NCI-H526 (cell line): ENCODE measurements at regions not wholly inside any gene's neighbourhood (a gene's known extent, or its start where the extent isn't known, plus 50 kb on each side); places are given as distances from the start of the nearest gene placed in this dataset.
"Not testable (repeated sequence)": the region's sequence is repeated elsewhere in the genome, so short reads cannot be mapped to it uniquely, and the experiment has no call there.

Source experiments
- DNase-seq, 2 experiments: peaks; one replicate each; lab custom pipeline; 2025; lab: John Stamatoyannopoulos, UW

- DNase-seq: no peak
These were observed 357.1 kb upstream of the ZNF32 start for GRCh38 chr10:44005788-44006099.

DNA sequence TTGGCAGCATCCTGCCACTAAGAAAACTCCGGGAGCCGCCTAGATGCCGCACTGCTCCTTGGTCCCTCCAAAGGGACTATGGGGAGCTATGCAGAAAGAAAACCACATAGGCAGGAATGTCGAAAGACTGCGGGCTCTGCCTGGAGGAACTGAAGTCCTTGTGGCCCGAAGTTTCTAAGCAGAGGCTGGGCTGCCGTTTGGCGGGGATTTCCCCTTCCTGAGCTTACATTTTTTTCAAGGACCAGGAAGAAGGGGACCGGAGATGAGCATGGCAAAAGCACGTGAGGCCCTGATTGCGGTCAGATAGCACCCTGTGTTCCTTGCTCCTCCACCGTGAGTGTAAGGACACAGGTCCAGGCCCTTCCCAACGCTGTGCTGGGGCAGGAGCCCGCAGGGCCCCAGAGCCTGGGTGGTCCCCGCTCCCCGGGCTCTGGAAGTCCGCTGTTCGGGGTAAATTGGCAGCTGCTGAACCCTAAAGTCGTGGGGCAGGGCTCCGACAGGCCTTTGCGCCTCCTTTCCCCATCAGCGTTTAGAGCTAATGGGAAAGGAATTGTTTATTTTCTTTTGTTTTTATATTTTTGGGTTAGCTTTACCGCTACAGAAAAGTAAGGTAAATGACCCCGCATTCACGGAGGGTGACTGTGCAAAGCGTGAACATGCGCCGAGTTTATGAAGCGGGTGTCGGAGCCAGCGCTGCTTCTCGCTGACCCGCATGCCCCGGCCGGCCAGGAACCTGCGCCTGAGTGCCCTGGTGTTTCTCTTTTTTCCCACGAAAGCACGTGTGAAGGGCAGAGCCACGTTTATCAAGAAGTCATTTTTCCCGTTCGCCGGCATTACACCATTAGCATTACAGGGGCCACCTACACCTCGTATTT is 356.5 kb upstream of the ZNF32 start:
- DNase-seq: no peak

- DNase-seq: no peak
These were observed 349.5 kb upstream of the ZNF32 start for GRCh38 chr10:43998021-43998809.

GRCh38 chr10:43997330-43997729 is 348.6 kb upstream of the ZNF32 start:
- DNase-seq: no peak

DNA sequence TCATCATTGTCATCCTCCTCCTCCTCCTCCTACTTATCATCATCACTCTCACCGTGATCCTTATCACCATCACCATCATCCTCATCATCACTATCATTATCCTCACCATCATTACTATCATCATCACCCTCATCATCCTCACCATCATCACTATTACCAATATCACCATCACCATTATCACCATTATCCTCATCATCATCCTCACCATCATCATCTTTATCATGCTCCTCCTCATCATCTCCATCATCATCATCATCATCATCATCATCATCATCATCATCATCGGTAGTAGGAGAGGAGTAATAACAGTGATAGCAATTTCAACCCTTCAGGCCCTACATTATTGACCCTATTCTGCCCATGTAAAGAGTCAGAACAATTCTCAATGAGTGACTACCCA is 345.9 kb upstream of the ZNF32 start:
- DNase-seq: no peak

- not testable (repeated sequence) for DNase-seq
These were observed 344.1 kb upstream of the ZNF32 start for GRCh38 chr10:43992816-43993215.

DNA sequence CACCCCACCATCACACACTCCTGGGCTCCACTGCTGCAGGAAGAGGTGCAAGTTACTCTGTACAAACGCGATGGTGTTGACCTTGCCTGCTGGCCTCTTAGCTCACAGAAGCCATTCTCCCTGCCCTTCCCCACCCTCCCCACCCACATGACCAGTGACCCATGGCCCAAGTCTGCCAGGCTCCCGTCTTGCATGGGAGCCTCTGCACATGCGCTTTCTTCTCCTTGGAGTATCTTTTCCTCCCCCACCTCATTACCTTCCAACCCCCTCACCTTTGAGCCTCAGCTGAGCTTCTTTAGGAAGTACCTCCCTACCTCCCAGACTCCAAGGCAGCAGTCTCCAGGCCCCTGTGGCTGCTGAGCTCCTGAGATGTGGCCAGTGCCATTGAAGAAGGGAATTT is 337.7 kb upstream of the ZNF32 start:
- no peak for DNase-seq

DNA sequence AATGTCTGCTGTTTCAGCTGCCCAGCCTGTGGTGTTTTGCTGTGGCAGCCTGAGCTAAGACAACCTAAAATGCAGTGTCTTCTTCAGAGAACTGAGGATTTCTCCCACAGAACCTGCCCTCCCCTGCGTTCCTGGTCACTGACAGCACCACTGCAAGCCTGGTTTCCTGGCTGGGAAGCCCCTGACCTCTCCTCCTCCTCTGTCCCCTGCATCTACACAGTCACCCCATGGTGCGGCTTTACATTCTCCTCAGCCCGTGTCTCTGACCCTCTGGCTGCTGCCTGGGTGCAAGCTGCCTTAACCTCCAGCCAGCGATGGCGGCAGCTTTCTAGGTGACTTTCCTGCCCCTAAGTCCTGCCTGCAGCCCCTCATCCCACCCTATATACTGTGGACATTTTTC is 337.3 kb upstream of the ZNF32 start:
- no peak for DNase-seq

GRCh38 chr10:43983856-43984271 is 335.2 kb upstream of the ZNF32 start:
- no peak for DNase-seq

DNA sequence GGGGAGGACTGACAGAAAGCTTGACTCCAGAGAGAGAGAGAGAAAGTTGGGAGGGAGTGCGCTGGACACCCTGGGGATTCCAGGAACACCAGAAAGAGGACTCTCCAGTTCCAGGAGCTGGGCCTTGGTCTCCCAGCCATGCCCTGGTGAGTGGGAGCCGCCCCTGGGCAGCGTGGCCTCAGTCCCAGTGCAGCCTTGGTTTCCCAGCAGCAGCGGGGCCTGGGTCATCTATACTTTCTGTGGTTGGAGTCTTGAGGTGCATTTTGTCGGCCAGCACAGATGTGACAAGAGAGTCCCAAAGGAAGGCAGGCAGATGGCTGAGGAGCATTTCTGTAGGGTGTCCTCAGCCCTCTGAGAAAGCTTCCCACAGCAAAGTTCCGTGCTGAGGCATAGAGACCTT is 334.7 kb upstream of the ZNF32 start:
- DNase-seq: no peak

DNA sequence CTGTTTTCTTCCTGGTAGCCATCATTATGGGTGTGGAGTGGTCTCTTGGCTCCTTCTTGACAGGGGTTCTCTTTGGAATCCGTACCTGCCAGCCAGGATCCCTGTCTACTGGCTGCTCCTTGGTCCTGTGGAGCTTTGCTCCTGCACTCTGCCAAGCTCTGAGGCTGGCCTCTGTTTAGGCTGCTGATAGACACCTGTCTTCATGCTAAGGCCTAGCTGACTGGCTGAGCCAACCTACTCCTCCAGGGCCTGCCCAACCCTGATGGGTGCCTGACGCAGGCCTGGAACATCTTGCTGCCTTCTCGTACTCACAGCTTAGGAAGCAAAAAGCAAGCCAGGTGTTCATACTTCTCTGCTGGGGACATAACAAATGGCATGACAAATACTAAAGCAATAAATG is 333.6 kb upstream of the ZNF32 start:
- DNase-seq: no peak

GRCh38 chr10:43981696-43982095 is 333.0 kb upstream of the ZNF32 start:
- DNase-seq: no peak

GRCh38 chr10:43981232-43981631 is 332.6 kb upstream of the ZNF32 start:
- DNase-seq: no peak

GRCh38 chr10:43980715-43981114 is 332.0 kb upstream of the ZNF32 start:
- no peak for DNase-seq

GRCh38 chr10:43980313-43980712 is 331.6 kb upstream of the ZNF32 start:
- no peak for DNase-seq

GRCh38 chr10:43979551-43979950 is 330.9 kb upstream of the ZNF32 start:
- no peak for DNase-seq

- DNase-seq: no peak
These were observed 330.3 kb upstream of the ZNF32 start for GRCh38 chr10:43978936-43979335.

DNA sequence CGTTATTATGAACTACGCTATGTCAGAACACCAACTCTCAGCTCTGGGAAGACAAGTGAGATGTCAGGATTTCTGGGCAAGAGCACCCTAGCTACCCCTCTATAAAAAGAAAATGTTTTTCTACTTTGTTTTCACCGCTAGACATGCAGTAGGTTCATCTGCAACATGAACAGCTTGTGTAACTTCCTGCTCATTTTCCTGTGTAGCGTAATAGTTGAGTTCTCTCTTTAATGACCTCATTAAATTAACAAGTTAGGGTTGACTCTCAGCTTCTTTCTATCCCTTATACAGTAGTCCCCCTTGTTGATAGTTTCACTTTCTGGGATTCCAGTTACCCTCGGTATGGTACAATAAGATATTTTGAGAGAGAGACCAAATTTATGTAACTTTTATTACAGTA is 329.4 kb upstream of the ZNF32 start:
- DNase-seq: no peak

GRCh38 chr10:43976292-43976691 is 327.6 kb upstream of the ZNF32 start:
- no peak for DNase-seq

DNA sequence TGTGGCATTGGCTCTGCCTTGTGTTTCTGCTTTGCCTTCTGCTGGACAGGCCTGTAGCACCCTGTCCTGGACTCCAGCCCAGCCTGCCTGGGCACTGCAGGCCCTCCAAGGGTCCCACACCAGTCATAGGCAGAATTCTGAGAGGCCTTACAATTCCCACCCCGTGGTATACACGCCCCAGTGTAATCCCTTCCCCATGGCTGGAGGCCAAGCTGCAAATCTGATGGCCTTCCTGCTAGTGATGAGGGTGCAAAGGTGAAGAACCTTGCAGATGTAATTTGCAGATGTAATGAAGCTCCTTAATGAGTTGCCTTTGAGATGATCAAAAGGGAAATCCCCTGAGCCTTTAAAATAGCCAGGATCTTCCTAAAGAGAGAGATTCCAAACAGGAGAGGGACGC is 325.1 kb upstream of the ZNF32 start:
- no peak for DNase-seq

DNA sequence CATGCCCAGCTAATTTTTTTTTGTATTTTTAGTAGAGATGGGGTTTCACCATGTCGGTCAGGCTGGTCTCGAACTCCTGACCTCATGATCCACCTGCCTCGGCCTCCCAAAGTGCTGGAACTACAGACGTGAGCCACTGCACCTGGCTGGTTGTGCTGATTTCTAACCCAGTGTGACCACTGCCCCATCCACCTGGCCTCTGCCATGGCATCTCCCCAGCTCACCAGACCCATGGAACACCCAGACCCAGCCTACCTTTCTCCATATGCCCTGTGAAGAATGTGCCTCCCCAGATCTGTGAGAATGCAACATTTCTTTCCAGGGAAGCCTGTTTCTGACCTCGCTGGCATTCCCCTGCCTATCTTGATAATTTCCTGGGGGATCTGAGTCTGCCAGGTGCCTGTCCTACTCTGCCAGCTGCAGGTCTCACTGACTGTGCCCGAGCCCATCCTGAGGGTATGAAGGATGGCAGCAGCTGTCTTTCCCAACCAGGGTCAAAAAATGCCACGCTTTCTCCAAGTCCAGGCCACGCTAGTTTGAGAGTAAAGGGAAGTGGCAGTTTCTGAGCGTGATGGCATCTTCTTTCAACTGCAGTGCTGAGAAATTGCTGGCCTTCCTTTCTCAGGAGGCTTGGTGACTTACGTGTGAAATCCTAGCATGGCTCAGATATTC is 324.4 kb upstream of the ZNF32 start:
- DNase-seq: no peak

DNA sequence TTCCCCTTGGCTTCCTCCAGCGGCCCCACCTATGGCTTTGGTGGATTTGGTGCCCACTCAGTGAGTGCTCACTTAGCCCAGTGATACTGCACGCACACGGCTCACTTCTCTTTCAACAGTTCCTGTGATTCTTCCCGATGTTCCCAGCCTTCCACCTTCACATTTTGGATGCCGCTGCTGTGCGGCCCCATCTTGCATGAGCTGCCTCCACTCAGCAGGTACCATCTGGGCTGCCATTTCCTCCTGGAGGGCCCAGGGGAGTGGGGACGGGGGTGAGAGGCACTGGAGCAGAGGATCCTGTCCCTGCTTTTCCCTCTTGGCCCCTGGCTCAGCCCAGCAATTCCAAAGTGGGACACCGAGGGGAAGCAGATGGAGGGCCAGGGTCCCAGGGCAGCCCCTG is 323.3 kb upstream of the ZNF32 start:
- no peak for DNase-seq

GRCh38 chr10:43971306-43971705 is 322.6 kb upstream of the ZNF32 start:
- no peak for DNase-seq
